HEK293 (cell line): ENCODE measurements at regions not wholly inside any gene's neighbourhood (a gene's known extent, or its start where the extent isn't known, plus 50 kb on each side); places are given as distances from the start of the nearest gene placed in this dataset.
A peak's percentile ranks its signal among the peaks of the same experiment; 100 is the strongest.

Experiments used
- CTCF ChIA-PET: fragments of 350-600 bp; formaldehyde crosslinking; extraction: SDS; loops from one replicate; lab custom pipeline; 2021; ENCODE audit warnings: antibody characterized with exemption; lab: Yijun Ruan, JAX
- POLR2A ChIA-PET: fragments of 300-600 bp; formaldehyde crosslinking; extraction: SDS; loops from one replicate; lab custom pipeline; 2020; ENCODE audit warnings: antibody characterized with exemption, inconsistent platforms; lab: Yijun Ruan, JAX
- H3K27ac ChIP-seq: fragments of 200-500 bp; sonication (Bioruptor generic); 2 replicates; pipeline ENCODE4 v1.5.1; 2014; ENCODE audit warnings: low read depth, low read length, control low read depth, inconsistent platforms; ENCODE audit errors: extremely low read depth
- H3K36me3 ChIP-seq, 2 experiments: fragments of 200-500 bp in 1 of 2; sonication (Bioruptor generic) in 1 of 2; 1 replicate in 1 of 2; 2 replicates in 1 of 2; pipeline ENCODE4 v1.5.1; 2014 to 2017; ENCODE audit warnings: inconsistent platforms in 2 of 2, low read length in 2 of 2; ENCODE audit not compliant: control insufficient read depth in 2 of 2, insufficient read depth in 1 of 2
- H3K4me1 ChIP-seq: fragments of 200-500 bp; sonication (Bioruptor generic); 2 replicates; pipeline ENCODE4 v1.5.1; 2014; ENCODE audit warnings: mild to moderate bottlenecking, low read length, inconsistent platforms; ENCODE audit not compliant: control insufficient read depth, insufficient read depth
- H3K4me3 ChIP-seq: 2 replicates; pipeline ENCODE4 v1.5.1; 2011; ENCODE audit warnings: low read depth, mild to moderate bottlenecking, control low read depth, low read length, moderate library complexity
- H3K9me3 ChIP-seq: fragments of 200-500 bp; sonication (Bioruptor generic); 2 replicates; pipeline ENCODE4 v1.5.1; 2014; ENCODE audit warnings: low read depth, low read length, inconsistent platforms; ENCODE audit not compliant: control insufficient read depth, insufficient read depth
- HOXA7 ChIP-seq: sonication (generic); formaldehyde crosslinking; IDR thresholded peaks from 2 replicates; pipeline ENCODE4 v1.8.1; 2022; ENCODE audit warnings: missing genetic modification reagents, borderline replicate concordance
- MZF1 ChIP-seq: fragments of 450-650 bp; formaldehyde crosslinking; IDR thresholded peaks from 2 replicates; pipeline ENCODE4 v1.5.1; 2017; ENCODE audit warnings: missing biosample characterization, missing genetic modification characterization, borderline replicate concordance
- SCRT1 ChIP-seq: fragments of 450-650 bp; formaldehyde crosslinking; IDR thresholded peaks from 2 replicates; pipeline ENCODE4 v1.5.1; 2016; ENCODE audit warnings: missing biosample characterization, missing genetic modification characterization, borderline replicate concordance
- ZFP3 ChIP-seq: fragments of 450-650 bp; formaldehyde crosslinking; IDR thresholded peaks from 2 replicates; pipeline ENCODE4 v1.5.1; 2016; ENCODE audit warnings: low read depth, missing biosample characterization, missing genetic modification characterization
- ZNF211 ChIP-seq: fragments of 450-650 bp; formaldehyde crosslinking; IDR thresholded peaks from 2 replicates; pipeline ENCODE4 v1.5.1; 2016; ENCODE audit warnings: low read depth, missing biosample characterization, missing genetic modification characterization
- ZNF621 ChIP-seq: fragments of 450-650 bp; formaldehyde crosslinking; IDR thresholded peaks from 2 replicates; pipeline ENCODE4 v1.5.1; 2017; ENCODE audit warnings: missing biosample characterization, missing genetic modification characterization
- ZNF623 ChIP-seq: fragments of 450-650 bp; formaldehyde crosslinking; IDR thresholded peaks from 2 replicates; pipeline ENCODE4 v1.5.1; 2016; ENCODE audit warnings: missing biosample characterization, missing genetic modification characterization
- ZNF776 ChIP-seq: fragments of 450-650 bp; formaldehyde crosslinking; IDR thresholded peaks from 2 replicates; pipeline ENCODE4 v1.5.0; 2017; ENCODE audit warnings: missing biosample characterization, missing genetic modification characterization, borderline replicate concordance
- ZNF837 ChIP-seq: fragments of 450-650 bp; formaldehyde crosslinking; IDR thresholded peaks from 2 replicates; pipeline ENCODE4 v1.5.1; 2016; ENCODE audit warnings: missing biosample characterization, missing genetic modification characterization
- TF ChIP-seq, protein P1 (sequence below): fragments of 450-650 bp; formaldehyde crosslinking; conservative IDR thresholded peaks from 2 replicates; pipeline ENCODE4 v1.5.1; 2016; ENCODE audit warnings: low read depth, missing biosample characterization, missing genetic modification characterization
- TF ChIP-seq, protein P2 (sequence below): fragments of 450-650 bp; formaldehyde crosslinking; IDR thresholded peaks from 2 replicates; pipeline ENCODE4 v1.5.1; 2016; ENCODE audit warnings: missing biosample characterization, missing genetic modification characterization
- TF ChIP-seq, protein P3 (sequence below): fragments of 450-650 bp; IDR thresholded peaks from 2 replicates; pipeline ENCODE4 v1.5.1; 2018; ENCODE audit warnings: missing biosample characterization, mild to moderate bottlenecking, missing genetic modification characterization
- TF ChIP-seq, protein P4 (sequence below): fragments of 450-650 bp; formaldehyde crosslinking; IDR thresholded peaks from 2 replicates; pipeline ENCODE4 v1.5.1; 2016; ENCODE audit warnings: missing biosample characterization, missing genetic modification characterization
- TF ChIP-seq, protein P5 (sequence below): fragments of 450-650 bp; formaldehyde crosslinking; IDR thresholded peaks from 2 replicates; pipeline ENCODE4 v1.5.1; 2016; ENCODE audit warnings: missing biosample characterization, missing genetic modification characterization
- TF ChIP-seq, protein P6 (sequence below): fragments of 450-650 bp; formaldehyde crosslinking; IDR thresholded peaks from 2 replicates; pipeline ENCODE4 v1.5.1; 2016; ENCODE audit warnings: missing biosample characterization, missing genetic modification characterization, low read depth

DNA sequence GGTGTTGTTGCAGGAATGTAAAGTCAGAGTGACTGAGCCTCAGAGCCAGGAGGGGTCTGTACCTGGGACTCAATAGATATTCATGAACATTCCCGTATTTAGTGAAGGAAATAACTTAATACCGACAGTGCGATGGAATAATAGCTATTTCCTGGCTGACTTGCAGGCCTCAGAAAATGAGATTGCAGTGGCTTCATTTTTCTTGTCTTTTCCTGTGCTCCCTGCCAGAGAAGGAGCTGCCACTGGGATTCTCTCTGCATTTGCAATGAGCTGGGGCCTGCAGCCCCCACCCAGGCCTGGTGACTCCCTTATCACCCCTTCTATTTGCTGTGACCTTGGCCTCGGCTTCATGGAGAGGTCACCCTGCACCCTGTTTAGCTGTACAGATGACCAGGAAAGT is 173.4 kb downstream of the MIAT start:
- TF ChIP-seq ZNF211 (no peak), MZF1 (no peak), HOXA7 (CRISPR knock-in tag) (no peak), ZNF776 (tag by site-specific recombination) (no peak), ZFP3 (tag by site-specific recombination) (no peak)
- TF ChIP-seq, protein P1, sequence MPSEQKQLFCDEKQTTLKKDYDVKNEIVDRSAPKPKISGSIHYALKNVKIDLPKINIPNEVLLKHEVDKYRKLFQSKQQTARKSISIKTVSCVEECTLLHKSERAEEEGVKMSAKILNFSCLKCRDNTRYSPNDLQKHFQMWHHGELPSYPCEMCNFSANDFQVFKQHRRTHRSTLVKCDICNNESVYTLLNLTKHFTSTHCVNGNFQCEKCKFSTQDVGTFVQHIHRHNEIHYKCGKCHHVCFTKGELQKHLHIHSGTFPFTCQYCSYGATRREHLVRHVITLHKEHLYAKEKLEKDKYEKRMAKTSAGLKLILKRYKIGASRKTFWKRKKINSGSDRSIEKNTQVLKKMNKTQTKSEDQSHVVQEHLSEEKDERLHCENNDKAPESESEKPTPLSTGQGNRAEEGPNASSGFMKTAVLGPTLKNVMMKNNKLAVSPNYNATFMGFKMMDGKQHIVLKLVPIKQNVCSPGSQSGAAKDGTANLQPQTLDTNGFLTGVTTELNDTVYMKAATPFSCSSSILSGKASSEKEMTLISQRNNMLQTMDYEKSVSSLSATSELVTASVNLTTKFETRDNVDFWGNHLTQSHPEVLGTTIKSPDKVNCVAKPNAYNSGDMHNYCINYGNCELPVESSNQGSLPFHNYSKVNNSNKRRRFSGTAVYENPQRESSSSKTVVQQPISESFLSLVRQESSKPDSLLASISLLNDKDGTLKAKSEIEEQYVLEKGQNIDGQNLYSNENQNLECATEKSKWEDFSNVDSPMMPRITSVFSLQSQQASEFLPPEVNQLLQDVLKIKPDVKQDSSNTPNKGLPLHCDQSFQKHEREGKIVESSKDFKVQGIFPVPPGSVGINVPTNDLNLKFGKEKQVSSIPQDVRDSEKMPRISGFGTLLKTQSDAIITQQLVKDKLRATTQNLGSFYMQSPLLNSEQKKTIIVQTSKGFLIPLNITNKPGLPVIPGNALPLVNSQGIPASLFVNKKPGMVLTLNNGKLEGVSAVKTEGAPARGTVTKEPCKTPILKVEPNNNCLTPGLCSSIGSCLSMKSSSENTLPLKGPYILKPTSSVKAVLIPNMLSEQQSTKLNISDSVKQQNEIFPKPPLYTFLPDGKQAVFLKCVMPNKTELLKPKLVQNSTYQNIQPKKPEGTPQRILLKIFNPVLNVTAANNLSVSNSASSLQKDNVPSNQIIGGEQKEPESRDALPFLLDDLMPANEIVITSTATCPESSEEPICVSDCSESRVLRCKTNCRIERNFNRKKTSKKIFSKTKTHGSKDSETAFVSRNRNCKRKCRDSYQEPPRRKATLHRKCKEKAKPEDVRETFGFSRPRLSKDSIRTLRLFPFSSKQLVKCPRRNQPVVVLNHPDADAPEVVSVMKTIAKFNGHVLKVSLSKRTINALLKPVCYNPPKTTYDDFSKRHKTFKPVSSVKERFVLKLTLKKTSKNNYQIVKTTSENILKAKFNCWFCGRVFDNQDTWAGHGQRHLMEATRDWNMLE (tag by site-specific recombination), result no peak
- TF ChIP-seq, protein P2, sequence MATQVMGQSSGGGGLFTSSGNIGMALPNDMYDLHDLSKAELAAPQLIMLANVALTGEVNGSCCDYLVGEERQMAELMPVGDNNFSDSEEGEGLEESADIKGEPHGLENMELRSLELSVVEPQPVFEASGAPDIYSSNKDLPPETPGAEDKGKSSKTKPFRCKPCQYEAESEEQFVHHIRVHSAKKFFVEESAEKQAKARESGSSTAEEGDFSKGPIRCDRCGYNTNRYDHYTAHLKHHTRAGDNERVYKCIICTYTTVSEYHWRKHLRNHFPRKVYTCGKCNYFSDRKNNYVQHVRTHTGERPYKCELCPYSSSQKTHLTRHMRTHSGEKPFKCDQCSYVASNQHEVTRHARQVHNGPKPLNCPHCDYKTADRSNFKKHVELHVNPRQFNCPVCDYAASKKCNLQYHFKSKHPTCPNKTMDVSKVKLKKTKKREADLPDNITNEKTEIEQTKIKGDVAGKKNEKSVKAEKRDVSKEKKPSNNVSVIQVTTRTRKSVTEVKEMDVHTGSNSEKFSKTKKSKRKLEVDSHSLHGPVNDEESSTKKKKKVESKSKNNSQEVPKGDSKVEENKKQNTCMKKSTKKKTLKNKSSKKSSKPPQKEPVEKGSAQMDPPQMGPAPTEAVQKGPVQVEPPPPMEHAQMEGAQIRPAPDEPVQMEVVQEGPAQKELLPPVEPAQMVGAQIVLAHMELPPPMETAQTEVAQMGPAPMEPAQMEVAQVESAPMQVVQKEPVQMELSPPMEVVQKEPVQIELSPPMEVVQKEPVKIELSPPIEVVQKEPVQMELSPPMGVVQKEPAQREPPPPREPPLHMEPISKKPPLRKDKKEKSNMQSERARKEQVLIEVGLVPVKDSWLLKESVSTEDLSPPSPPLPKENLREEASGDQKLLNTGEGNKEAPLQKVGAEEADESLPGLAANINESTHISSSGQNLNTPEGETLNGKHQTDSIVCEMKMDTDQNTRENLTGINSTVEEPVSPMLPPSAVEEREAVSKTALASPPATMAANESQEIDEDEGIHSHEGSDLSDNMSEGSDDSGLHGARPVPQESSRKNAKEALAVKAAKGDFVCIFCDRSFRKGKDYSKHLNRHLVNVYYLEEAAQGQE, result no peak
- H3K36me3 ChIP-seq, result no peaks in the 10 kb centered on the region
- no peak overlapping the region for H3K4me3 ChIP-seq
- no peaks in the 10 kb centered on the region for H3K4me1 ChIP-seq
- H3K9me3 ChIP-seq, result no peaks in the 10 kb centered on the region
- ChIA-PET CTCF (no interaction called here), POLR2A (no interaction called here)
- no peak overlapping the region for H3K27ac ChIP-seq

DNA sequence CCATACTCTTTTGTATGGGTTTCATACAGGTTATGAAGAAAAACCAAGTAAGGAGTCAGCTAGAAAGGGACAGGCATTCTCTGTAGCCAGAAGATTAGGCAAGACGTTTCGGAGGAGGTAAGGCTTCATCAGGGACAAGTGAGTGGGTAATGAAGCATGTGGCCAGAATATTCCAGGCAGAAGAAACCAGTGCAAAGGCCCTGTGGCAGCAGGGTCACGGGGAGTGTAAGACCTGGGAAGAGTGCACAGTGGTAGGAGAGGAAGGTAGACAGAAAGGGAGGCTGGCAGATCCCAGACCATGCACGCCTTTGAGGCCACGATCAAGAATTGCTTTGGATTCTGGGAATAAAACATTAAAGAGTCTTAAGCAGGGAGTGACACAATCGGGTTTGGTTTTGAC is 177.6 kb downstream of the MIAT start:
- CTCF ChIA-PET, result interaction anchor here (0.7 to 2.3 kb wide), 4 partner anchors 9 to 526 kb away, joined by 3 to 9 read pairs (median 4); no protein-coding TSS in a partner anchor
- Histone ChIP-seq H3K27ac (no peak overlapping the region), H3K36me3 (no peaks in the 10 kb centered on the region), H3K9me3 (no peaks in the 10 kb centered on the region), H3K4me1 (no peaks in the 10 kb centered on the region), H3K4me3 (no peak overlapping the region)
- POLR2A ChIA-PET, result no interaction called here
- TF ChIP-seq ZNF623 (tag by site-specific recombination), result peak; percentile 86
- TF ChIP-seq, protein P3, sequence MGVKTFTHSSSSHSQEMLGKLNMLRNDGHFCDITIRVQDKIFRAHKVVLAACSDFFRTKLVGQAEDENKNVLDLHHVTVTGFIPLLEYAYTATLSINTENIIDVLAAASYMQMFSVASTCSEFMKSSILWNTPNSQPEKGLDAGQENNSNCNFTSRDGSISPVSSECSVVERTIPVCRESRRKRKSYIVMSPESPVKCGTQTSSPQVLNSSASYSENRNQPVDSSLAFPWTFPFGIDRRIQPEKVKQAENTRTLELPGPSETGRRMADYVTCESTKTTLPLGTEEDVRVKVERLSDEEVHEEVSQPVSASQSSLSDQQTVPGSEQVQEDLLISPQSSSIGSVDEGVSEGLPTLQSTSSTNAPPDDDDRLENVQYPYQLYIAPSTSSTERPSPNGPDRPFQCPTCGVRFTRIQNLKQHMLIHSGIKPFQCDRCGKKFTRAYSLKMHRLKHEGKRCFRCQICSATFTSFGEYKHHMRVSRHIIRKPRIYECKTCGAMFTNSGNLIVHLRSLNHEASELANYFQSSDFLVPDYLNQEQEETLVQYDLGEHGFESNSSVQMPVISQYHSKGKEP, result no peak

DNA sequence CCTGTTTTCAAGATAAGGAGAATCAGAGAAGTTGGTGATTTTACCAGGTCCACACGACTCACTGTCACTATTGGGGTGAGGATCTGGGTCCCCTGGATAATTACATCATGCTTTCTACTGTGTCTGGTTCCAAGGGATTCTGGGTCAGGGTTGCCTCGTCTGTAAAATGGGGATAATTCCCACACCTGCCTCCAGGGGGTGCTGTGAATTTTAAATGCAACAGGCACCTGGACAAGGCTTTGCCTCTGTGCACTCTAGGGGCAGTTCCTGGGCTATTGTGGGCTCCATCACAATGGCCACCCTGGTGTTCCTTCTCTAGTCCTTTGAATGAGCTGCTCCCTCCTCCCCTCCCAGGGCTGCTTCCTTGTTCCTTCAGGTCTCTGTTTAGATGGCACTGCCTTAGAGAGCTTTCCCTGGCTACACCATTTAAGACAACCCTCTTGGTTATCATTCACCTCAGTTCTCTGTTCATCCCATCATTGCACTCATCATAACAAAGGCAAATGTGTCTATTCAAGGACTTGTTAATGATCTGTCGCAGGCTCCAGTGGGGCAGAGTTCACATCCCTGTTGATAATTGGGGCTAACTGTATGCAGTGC is 178.6 kb downstream of the MIAT start:
- no peaks in the 10 kb centered on the region for H3K9me3 ChIP-seq
- ChIA-PET POLR2A (interaction anchor here (0.6 kb wide), 1 partner anchor 296 kb away, joined by 3 read pairs; no protein-coding TSS in a partner anchor), CTCF (interaction anchor here (0.6 to 2.3 kb wide), 7 partner anchors 16 to 922 kb away, joined by 3 to 9 read pairs (median 3); no protein-coding TSS in a partner anchor)
- no peaks in the 10 kb centered on the region for H3K4me1 ChIP-seq
- H3K4me3 ChIP-seq, result no peak overlapping the region
- no peak overlapping the region for H3K27ac ChIP-seq
- H3K36me3 ChIP-seq, result no peaks in the 10 kb centered on the region
- TF ChIP-seq SCRT1 (tag by site-specific recombination), result peak; percentile 82
- TF ChIP-seq ZNF837, result no peak
- TF ChIP-seq, protein P4, sequence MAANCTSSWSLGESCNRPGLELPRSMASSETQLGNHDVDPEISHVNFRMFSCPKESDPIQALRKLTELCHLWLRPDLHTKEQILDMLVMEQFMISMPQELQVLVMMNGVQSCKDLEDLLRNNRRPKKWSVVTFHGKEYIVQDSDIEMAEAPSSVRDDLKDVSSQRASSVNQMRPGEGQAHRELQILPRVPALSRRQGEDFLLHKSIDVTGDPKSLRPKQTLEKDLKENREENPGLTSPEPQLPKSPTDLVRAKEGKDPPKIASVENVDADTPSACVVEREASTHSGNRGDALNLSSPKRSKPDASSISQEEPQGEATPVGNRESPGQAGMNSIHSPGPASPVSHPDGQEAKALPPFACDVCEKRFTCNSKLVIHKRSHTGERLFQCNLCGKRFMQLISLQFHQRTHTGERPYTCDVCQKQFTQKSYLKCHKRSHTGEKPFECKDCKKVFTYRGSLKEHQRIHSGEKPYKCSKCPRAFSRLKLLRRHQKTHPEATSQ (tag by site-specific recombination), result no peak
- TF ChIP-seq, protein P5, sequence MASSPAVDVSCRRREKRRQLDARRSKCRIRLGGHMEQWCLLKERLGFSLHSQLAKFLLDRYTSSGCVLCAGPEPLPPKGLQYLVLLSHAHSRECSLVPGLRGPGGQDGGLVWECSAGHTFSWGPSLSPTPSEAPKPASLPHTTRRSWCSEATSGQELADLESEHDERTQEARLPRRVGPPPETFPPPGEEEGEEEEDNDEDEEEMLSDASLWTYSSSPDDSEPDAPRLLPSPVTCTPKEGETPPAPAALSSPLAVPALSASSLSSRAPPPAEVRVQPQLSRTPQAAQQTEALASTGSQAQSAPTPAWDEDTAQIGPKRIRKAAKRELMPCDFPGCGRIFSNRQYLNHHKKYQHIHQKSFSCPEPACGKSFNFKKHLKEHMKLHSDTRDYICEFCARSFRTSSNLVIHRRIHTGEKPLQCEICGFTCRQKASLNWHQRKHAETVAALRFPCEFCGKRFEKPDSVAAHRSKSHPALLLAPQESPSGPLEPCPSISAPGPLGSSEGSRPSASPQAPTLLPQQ (tag by site-specific recombination), result no peak
- TF ChIP-seq, protein P6, sequence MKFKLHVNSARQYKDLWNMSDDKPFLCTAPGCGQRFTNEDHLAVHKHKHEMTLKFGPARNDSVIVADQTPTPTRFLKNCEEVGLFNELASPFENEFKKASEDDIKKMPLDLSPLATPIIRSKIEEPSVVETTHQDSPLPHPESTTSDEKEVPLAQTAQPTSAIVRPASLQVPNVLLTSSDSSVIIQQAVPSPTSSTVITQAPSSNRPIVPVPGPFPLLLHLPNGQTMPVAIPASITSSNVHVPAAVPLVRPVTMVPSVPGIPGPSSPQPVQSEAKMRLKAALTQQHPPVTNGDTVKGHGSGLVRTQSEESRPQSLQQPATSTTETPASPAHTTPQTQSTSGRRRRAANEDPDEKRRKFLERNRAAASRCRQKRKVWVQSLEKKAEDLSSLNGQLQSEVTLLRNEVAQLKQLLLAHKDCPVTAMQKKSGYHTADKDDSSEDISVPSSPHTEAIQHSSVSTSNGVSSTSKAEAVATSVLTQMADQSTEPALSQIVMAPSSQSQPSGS (tag by site-specific recombination), result peak; percentile 70
- no peak for TF ChIP-seq ZNF621 (tag by site-specific recombination)
